NB4 (cell line): ENCODE measurements at regions not wholly inside any gene's neighbourhood (a gene's known extent, or its start where the extent isn't known, plus 50 kb on each side); places are given as distances from the start of the nearest gene placed in this dataset.

Experiments
- CTCF ChIP-seq: IDR thresholded peaks from one replicate; pipeline ENCODE4 v1.5.1; 2012; ENCODE audit warnings: low read depth, low read length
- MAX ChIP-seq: IDR thresholded peaks from 2 replicates; pipeline ENCODE4 v1.6.1; 2011; ENCODE audit warnings: low read depth, low read length
- POLR2A ChIP-seq: IDR thresholded peaks from 2 replicates; pipeline ENCODE4 v1.6.1; 2011; ENCODE audit warnings: mild to moderate bottlenecking; ENCODE audit not compliant: insufficient read length; ENCODE audit errors: extremely low read depth

GRCh38 chr4:10299601-10300000 is 157.6 kb downstream of the ZNF518B start:
- TF ChIP-seq CTCF (no peak), POLR2A (no peak), MAX (no peak)
